SK-N-SH (cell line): ENCODE measurements at regions not wholly inside any gene's neighbourhood (a gene's known extent, or its start where the extent isn't known, plus 50 kb on each side); places are given as distances from the start of the nearest gene placed in this dataset.

Source experiments
- CTCF ChIA-PET: fragments of 300-600, 350-600 bp; formaldehyde crosslinking; extraction: SDS; loops from one replicate; lab custom pipeline; 2021; lab: Yijun Ruan, JAX
- POLR2A ChIA-PET: fragments of 350-600 bp; sonication (Branson Sonifier 250); formaldehyde crosslinking; extraction: SDS; loops from one replicate; lab custom pipeline; 2020; ENCODE audit warnings: antibody characterized with exemption, inconsistent platforms; lab: Yijun Ruan, JAX
- DNase-seq: peaks from one replicate; pipeline ENCODE4 v3.0.0; 2012
- H2AFZ ChIP-seq: fragments of 200-600 bp; sonication (generic); 2 replicates; pipeline ENCODE4 v1.8.1; 2016; ENCODE audit warnings: antibody characterized with exemption, mild to moderate bottlenecking, low read depth
- H3F3A ChIP-seq: fragments of 200-600 bp; sonication (generic); replicated peaks from 2 replicates; pipeline ENCODE3; 2016; ENCODE audit warnings: antibody characterized with exemption, mild to moderate bottlenecking; ENCODE audit not compliant: insufficient read depth
- H3K27ac ChIP-seq, 2 experiments: fragments of 200-500 bp in 1 of 2; fragments of 200-600 bp in 1 of 2; sonication (Bioruptor generic) in 1 of 2; sonication (generic), shearing (Covaris generic) in 1 of 2; 2 replicates each; pipeline versions ENCODE4 v1.5.1 to v1.6.1; 2014 to 2016; ENCODE audit warnings: low read depth in 2 of 2, inconsistent platforms in 1 of 2, low read length in 1 of 2, mild to moderate bottlenecking in 1 of 2, mixed read lengths in 1 of 2
- H3K27me3 ChIP-seq: fragments of 200-600 bp; sonication (generic), shearing (Covaris generic); 2 replicates; pipeline ENCODE4 v1.6.1; 2016; ENCODE audit warnings: mixed run types; ENCODE audit not compliant: insufficient read depth
- H3K36me3 ChIP-seq, 2 experiments: fragments of 200-500 bp in 1 of 2; fragments of 200-600 bp in 1 of 2; sonication (Bioruptor generic) in 1 of 2; sonication (generic) in 1 of 2; replicated peaks in 1 of 2; 2 replicates each; pipeline versions ENCODE3 to v1.5.1; 2014 to 2016; ENCODE audit warnings: low read length in 1 of 2, mild to moderate bottlenecking in 1 of 2; ENCODE audit not compliant: insufficient read depth in 2 of 2, control insufficient read depth in 1 of 2
- H3K4me1 ChIP-seq, 2 experiments: fragments of 200-500 bp in 1 of 2; fragments of 200-600 bp in 1 of 2; sonication (Bioruptor generic) in 1 of 2; sonication (generic), shearing (Covaris generic) in 1 of 2; 2 replicates each; pipeline versions ENCODE4 v1.5.1 to v1.6.1; 2014 to 2016; ENCODE audit warnings: low read depth in 1 of 2, low read length in 1 of 2, mixed run types in 1 of 2; ENCODE audit not compliant: insufficient read depth in 2 of 2, control insufficient read depth in 1 of 2
- H3K4me2 ChIP-seq: fragments of 200-600 bp; sonication (generic), shearing (Covaris generic); 2 replicates; pipeline ENCODE4 v1.6.1; 2017; ENCODE audit warnings: mixed run types
- H3K4me3 ChIP-seq, 2 experiments: fragments of 200-500 bp in 1 of 2; fragments of 200-600 bp in 1 of 2; sonication (Bioruptor generic) in 1 of 2; sonication (generic), shearing (Covaris generic) in 1 of 2; 2 replicates each; pipeline versions ENCODE4 v1.5.1 to v1.8.1; 2014 to 2016; ENCODE audit warnings: low read depth in 2 of 2, inconsistent platforms in 1 of 2, low read length in 1 of 2, mild to moderate bottlenecking in 1 of 2, mixed read lengths in 1 of 2, moderate library complexity in 1 of 2
- H3K79me2 ChIP-seq: fragments of 200-600 bp; sonication (generic); 2 replicates; pipeline ENCODE4 v1.8.1; 2017; ENCODE audit warnings: mild to moderate bottlenecking; ENCODE audit not compliant: insufficient read depth
- H3K9ac ChIP-seq: fragments of 200-600 bp; sonication (generic); 2 replicates; pipeline ENCODE4 v1.6.1; 2017; ENCODE audit warnings: mixed run types
- H3K9me2 ChIP-seq: fragments of 200-600 bp; sonication (generic); 2 replicates; pipeline ENCODE4 v1.6.1; 2017; ENCODE audit warnings: mixed run types
- H3K9me3 ChIP-seq: fragments of 200-600 bp; sonication (generic); 2 replicates; pipeline ENCODE4 v1.6.1; 2017; ENCODE audit warnings: mixed run types, mild to moderate bottlenecking, moderate library complexity
- H4K20me1 ChIP-seq: fragments of 200-600 bp; sonication (generic); 2 replicates; pipeline ENCODE4 v1.6.1; 2017; ENCODE audit warnings: mild to moderate bottlenecking, mixed run types; ENCODE audit not compliant: insufficient read depth
- CTCF ChIP-seq: fragments of 200-600 bp; sonication (generic); IDR thresholded peaks from 2 replicates; pipeline ENCODE4 v1.6.1; 2017; ENCODE audit warnings: antibody characterized with exemption, mild to moderate bottlenecking, moderate library complexity
- EZH2phosphoT487 ChIP-seq: fragments of 200-600 bp; sonication (generic); IDR thresholded peaks from 2 replicates; pipeline ENCODE4 v1.6.1; 2017; ENCODE audit warnings: low read depth, mixed run types, mild to moderate bottlenecking, antibody characterized with exemption, moderate library complexity, borderline replicate concordance
- FOXJ3 ChIP-seq: sonication (generic); formaldehyde crosslinking; IDR thresholded peaks from 2 replicates; pipeline ENCODE4 v1.5.1; 2020; ENCODE audit warnings: mild to moderate bottlenecking, missing genetic modification reagents
- MAX ChIP-seq: IDR thresholded peaks from 2 replicates; pipeline ENCODE4 v1.4.0; 2012; ENCODE audit warnings: low read depth
- NFIC ChIP-seq: IDR thresholded peaks from 2 replicates; pipeline ENCODE4 v1.4.0; 2012; ENCODE audit warnings: borderline replicate concordance
- NRF1 ChIP-seq: IDR thresholded peaks from 2 replicates; pipeline ENCODE4 v1.6.1; 2012; ENCODE audit warnings: low read depth, mild to moderate bottlenecking, low read length
- POLR2AphosphoS5 ChIP-seq: IDR thresholded peaks from 2 replicates; pipeline ENCODE4 v1.6.1; 2012; ENCODE audit warnings: low read depth, low read length
- REST ChIP-seq: IDR thresholded peaks from 2 replicates; pipeline ENCODE4 v1.6.1; 2012; ENCODE audit warnings: mild to moderate bottlenecking, low read depth, low read length, moderate library complexity
- YY1 ChIP-seq: IDR thresholded peaks from 2 replicates; pipeline ENCODE4 v1.4.0; 2012; ENCODE audit warnings: low read depth, mild to moderate bottlenecking
- WGBS: methylation state at CpG from one replicate; pipeline ENCODE4 v1.1.6; 2017; ENCODE audit warnings: low lambda C conversion rate; 5-methylcytosine and 5-hydroxymethylcytosine counted together
- TF ChIP-seq, protein P1 (sequence below): IDR thresholded peaks from 2 replicates; pipeline ENCODE4 v1.4.0; 2012; ENCODE audit warnings: low read depth, borderline replicate concordance
- TF ChIP-seq, protein P2 (sequence below): fragments of 150-350 bp; IDR thresholded peaks from 2 replicates; pipeline ENCODE4 v1.6.1; 2017; ENCODE audit warnings: antibody characterized with exemption, low read length, low read depth, borderline replicate concordance

DNA sequence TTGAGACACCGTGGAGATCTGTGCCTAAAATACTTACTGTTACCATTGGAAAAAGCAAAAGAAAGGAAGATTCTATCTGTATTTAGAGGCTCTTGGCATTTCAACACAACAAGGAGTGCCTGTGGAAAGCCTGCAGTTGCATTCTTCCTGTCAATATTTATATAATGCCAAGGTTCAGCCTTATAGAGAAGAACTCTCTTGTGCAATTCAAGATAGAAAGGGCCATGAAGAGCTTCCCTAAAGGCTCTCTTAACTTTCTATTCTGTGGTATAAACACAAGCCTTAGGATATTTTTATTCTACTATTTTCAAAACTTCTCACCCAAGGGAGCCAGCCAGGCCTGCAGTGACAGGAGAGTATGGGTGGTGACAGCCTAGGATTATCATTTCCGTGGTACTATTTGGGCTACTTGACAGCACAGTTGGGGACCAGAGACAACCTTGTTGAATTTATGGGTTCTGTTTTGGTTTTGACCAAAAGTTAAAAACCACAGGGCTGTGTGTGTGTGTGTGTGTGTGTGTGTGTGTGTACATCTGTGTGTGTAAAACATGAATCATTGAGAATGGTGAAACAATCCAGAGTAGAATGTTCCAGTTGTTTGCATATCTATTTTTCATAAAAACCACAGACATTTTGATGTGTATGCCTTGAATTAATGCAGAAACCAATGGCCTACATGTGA lies 700.9 kb upstream of the SLC35B3 start (continued):
- TF ChIP-seq POLR2AphosphoS5 (no peak), YY1 (no peak), MAX (no peak), REST (no peak)

GRCh38 chr6:9131616-9132015 lies 696.3 kb upstream of the SLC35B3 start:
- H4K20me1 ChIP-seq = no peaks in the 10 kb centered on the region

More at GRCh38 chr6:9131616-9132015, 696.3 kb upstream of the SLC35B3 start:
- H3K9me2 ChIP-seq = no peaks in the 10 kb centered on the region
- no peaks in the 10 kb centered on the region for H3K36me3 ChIP-seq
- no peaks in the 10 kb centered on the region for H3K27me3 ChIP-seq
- H3K4me2 ChIP-seq = no peak overlapping the region
- H3F3A ChIP-seq = peaks cover 5% of the 10 kb centered on the region
- no peaks in the 10 kb centered on the region for H3K9me3 ChIP-seq
- no peak for DNase-seq
- POLR2A ChIA-PET = no interaction called here
- 6% methylated on average over 8 of the region's 8 CpGs for WGBS
- H3K4me1 ChIP-seq = no peaks in the 10 kb centered on the region
- CTCF ChIA-PET = no interaction called here
- no peak overlapping the region for H3K27ac ChIP-seq
- no peak overlapping the region for H3K4me3 ChIP-seq
- no peaks in the 10 kb centered on the region for H3K79me2 ChIP-seq
- TF ChIP-seq NFIC = no peak
- TF ChIP-seq FOXJ3 (CRISPR knock-in tag) = no peak
- TF ChIP-seq, protein P1, sequence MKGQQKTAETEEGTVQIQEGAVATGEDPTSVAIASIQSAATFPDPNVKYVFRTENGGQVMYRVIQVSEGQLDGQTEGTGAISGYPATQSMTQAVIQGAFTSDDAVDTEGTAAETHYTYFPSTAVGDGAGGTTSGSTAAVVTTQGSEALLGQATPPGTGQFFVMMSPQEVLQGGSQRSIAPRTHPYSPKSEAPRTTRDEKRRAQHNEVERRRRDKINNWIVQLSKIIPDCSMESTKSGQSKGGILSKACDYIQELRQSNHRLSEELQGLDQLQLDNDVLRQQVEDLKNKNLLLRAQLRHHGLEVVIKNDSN = no peak
- TF ChIP-seq CTCF = no peak
- TF ChIP-seq, protein P2, sequence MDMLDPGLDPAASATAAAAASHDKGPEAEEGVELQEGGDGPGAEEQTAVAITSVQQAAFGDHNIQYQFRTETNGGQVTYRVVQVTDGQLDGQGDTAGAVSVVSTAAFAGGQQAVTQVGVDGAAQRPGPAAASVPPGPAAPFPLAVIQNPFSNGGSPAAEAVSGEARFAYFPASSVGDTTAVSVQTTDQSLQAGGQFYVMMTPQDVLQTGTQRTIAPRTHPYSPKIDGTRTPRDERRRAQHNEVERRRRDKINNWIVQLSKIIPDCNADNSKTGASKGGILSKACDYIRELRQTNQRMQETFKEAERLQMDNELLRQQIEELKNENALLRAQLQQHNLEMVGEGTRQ = no peak
- TF ChIP-seq EZH2phosphoT487 = no peak
- TF ChIP-seq NRF1 = no peak
- TF ChIP-seq, all 33 proteins: peak for 0
- H2AFZ ChIP-seq = no peak overlapping the region
- H3K9ac ChIP-seq = no peak overlapping the region
